Neuron (in vitro differentiated cells): ENCODE measurements at regions not wholly inside any gene's neighbourhood (a gene's known extent, or its start where the extent isn't known, plus 50 kb on each side); places are given as distances from the start of the nearest gene placed in this dataset.
"Not testable (repeated sequence)": the region's sequence is repeated elsewhere in the genome, so short reads cannot be mapped to it uniquely, and the experiment has no call there.

ENCODE experiments used
- H2AFZ ChIP-seq: one replicate; pipeline ENCODE4 v1.6.1; 2013; ENCODE audit warnings: low read depth, mild to moderate bottlenecking, inconsistent platforms, low read length, moderate library complexity
- H3K27me3 ChIP-seq: one replicate; pipeline ENCODE4 v1.6.1; 2013; ENCODE audit warnings: low read length; ENCODE audit not compliant: insufficient read depth
- H3K36me3 ChIP-seq: one replicate; pipeline ENCODE4 v1.6.1; 2013; ENCODE audit warnings: low read length; ENCODE audit not compliant: insufficient read depth
- H3K4me1 ChIP-seq: one replicate; pipeline ENCODE4 v1.6.1; 2013; ENCODE audit warnings: low read length; ENCODE audit not compliant: insufficient read depth
- H3K4me3 ChIP-seq: 2 replicates; pipeline ENCODE4 v1.5.1; 2013; ENCODE audit warnings: mild to moderate bottlenecking, low read length, moderate library complexity
- H3K9me3 ChIP-seq: one replicate; pipeline ENCODE4 v1.6.1; 2013; ENCODE audit warnings: low read length

DNA sequence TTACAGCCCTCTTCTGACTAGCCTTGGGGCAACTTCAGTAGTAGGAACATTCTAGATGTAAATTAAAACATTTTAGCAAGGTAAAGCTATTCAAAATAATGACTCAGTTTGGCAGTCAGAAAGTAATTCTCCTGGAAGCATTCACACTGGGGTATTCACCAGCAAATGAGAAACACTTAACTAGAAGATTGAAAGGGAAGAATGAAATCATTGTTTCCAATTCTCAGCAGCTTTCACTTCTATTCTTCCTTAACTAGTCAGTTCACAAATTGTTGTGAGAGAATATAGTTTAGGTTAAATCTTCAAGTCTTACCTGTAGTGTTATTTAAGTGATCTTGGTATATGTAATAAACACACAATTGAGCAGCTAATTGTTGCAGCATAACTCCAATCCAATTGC lies 1135.6 kb upstream of the FAM98A start:
- peaks cover 8% of the 10 kb centered on the region for H3K4me1 ChIP-seq
- no peak overlapping the region for H3K4me3 ChIP-seq
- H3K9me3 ChIP-seq, result no peaks in the 10 kb centered on the region
- H3K27me3 ChIP-seq, result peaks cover 2% of the 10 kb centered on the region
- H3K36me3 ChIP-seq, result no peaks in the 10 kb centered on the region
- no peak overlapping the region for H2AFZ ChIP-seq

DNA sequence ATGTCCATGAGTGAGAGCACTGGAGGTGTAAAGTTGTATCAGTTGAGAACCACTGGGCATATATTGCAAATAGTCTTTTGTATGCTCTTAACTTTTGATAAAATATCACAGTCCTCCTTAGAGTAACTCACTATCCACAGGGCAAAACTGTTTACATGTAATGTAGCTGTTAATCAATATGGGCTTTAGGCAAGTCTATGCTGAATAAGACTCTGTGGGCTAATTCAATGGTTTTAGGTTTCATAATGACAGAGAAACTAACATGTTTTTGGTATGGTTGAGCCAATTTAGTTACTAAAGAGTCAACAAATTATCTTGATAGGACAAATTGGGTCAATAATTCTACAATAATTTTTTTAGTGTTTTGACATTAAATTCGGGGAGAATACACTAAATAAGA lies 1134.9 kb upstream of the FAM98A start:
- Histone ChIP-seq H2AFZ (no peak overlapping the region), H3K4me1 (peaks cover 10% of the 10 kb centered on the region), H3K27me3 (peaks cover 2% of the 10 kb centered on the region)

DNA sequence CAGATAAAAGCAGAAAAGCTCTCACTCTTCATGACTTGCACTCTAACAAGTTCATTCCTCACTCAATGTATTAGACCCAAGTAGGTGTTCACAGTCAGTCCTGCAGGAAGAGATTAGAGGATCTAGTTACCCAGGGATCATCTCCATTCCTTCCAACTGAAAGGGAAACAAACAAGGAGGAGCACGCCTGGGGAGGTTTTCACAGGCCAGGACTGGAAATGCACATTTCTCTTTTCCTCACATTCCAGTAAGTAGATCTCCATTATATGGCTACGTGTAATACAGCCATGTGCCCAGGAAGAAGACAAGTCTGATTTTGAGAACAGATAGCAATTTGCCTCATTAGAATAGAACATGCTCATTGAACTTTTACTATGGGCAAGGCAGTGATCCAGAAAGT lies 1132.2 kb upstream of the FAM98A start:
- no peaks in the 10 kb centered on the region for H3K9me3 ChIP-seq
- peaks cover 10% of the 10 kb centered on the region for H3K4me1 ChIP-seq
- H3K36me3 ChIP-seq, result no peaks in the 10 kb centered on the region
- H2AFZ ChIP-seq, result no peak overlapping the region
- peaks cover 2% of the 10 kb centered on the region for H3K27me3 ChIP-seq
- no peak overlapping the region for H3K4me3 ChIP-seq

More for the DNA sequence above, 1134.9 kb upstream of the FAM98A start:
- no peak overlapping the region for H3K4me3 ChIP-seq
- H3K9me3 ChIP-seq, result no peaks in the 10 kb centered on the region
- H3K36me3 ChIP-seq, result no peaks in the 10 kb centered on the region

GRCh38 chr2:34729845-34730244 lies 1130.7 kb upstream of the FAM98A start:
- Histone ChIP-seq H3K4me3 (no peak overlapping the region), H2AFZ (no peak overlapping the region), H3K4me1 (peaks cover 10% of the 10 kb centered on the region), H3K36me3 (no peaks in the 10 kb centered on the region), H3K9me3 (no peaks in the 10 kb centered on the region), H3K27me3 (peaks cover 2% of the 10 kb centered on the region)

DNA sequence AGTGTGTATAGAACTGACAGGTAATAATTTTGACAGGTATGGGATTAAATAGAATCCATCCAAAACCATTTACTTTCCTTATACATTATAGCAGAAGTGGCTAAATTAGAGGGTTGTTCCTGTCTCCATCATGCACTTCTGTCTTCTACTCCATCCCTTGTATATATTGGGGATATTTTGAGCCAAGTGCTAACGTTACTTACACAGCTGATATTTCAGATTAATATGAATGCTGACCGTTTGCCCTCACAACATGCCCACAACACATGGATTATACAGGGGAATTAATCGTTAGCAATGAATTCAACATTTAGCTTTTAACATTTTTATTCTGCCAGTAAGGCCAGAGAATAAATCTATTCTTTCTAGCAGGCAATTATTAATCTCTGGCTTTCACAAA lies 1125.0 kb upstream of the FAM98A start:
- Histone ChIP-seq H2AFZ (no peak overlapping the region), H3K9me3 (no peaks in the 10 kb centered on the region), H3K4me3 (no peak overlapping the region), H3K36me3 (no peaks in the 10 kb centered on the region), H3K27me3 (no peaks in the 10 kb centered on the region), H3K4me1 (no peaks in the 10 kb centered on the region)

GRCh38 chr2:34723683-34724082 lies 1124.6 kb upstream of the FAM98A start:
- no peaks in the 10 kb centered on the region for H3K4me1 ChIP-seq
- H3K36me3 ChIP-seq, result no peaks in the 10 kb centered on the region
- no peaks in the 10 kb centered on the region for H3K27me3 ChIP-seq
- no peak overlapping the region for H2AFZ ChIP-seq
- H3K4me3 ChIP-seq, result no peak overlapping the region
- no peaks in the 10 kb centered on the region for H3K9me3 ChIP-seq

DNA sequence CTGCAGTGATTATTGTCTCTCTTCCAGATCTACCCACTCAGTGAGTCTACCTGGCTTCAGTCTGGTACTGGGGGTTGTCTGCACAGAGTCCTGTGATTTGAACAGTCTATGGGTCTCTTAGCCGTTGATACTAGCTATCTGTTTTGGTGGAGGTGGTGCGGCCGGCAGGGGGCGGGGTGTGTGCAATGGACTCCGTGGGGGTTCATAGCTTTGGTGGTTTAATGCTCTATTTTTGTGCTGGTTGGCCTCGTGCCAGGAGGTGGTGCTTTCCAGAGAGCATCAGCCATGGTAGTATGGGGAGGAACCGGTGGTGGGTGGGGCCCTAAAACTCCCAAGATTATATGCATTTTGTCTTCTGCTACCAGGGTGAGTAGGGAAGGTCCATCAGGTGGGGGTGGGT lies 1120.1 kb upstream of the FAM98A start:
- H3K36me3 ChIP-seq, result no peaks in the 10 kb centered on the region
- H3K4me1 ChIP-seq, result no peaks in the 10 kb centered on the region
- H3K4me3 ChIP-seq, result no peak overlapping the region
- no peaks in the 10 kb centered on the region for H3K9me3 ChIP-seq
- no peaks in the 10 kb centered on the region for H3K27me3 ChIP-seq
- H2AFZ ChIP-seq, result no peak overlapping the region

DNA sequence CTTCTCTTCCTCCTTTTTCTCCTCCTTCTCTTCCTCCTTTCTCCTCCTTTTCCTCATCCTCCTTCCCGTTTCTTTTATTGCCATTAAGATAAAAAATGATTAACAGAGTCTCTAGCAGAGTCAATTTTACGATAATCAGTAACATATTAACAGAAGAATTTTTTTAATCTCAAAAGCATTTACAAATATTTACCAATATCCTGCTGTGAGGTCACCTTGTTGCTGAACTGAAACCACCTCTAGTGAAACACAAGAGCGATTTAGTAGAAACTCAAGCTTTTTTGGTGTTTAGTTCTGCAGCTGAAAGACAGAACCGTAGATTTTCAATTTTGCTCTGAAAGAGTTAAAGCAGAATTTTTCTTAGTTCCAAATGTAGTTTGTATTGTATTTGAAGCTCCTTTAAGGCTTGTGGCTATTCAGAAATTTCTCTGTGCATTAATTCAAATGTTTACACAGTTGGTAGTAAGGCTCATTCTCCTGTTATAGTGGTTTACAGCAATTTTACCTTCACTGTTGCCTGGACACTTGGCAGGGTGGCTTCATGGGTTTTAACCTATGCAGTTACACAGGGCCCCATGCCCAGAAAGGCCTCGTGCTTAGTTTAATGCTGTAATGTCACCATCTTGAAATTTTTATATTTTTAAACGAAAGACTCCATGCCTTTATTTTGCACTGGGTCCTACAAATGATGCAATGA lies 1106.6 kb upstream of the FAM98A start:
- no peak overlapping the region for H2AFZ ChIP-seq
- H3K36me3 ChIP-seq, result no peaks in the 10 kb centered on the region
- H3K4me3 ChIP-seq, result no peak overlapping the region
- no peaks in the 10 kb centered on the region for H3K4me1 ChIP-seq
- H3K27me3 ChIP-seq, result no peaks in the 10 kb centered on the region
- H3K9me3 ChIP-seq, result no peaks in the 10 kb centered on the region

DNA sequence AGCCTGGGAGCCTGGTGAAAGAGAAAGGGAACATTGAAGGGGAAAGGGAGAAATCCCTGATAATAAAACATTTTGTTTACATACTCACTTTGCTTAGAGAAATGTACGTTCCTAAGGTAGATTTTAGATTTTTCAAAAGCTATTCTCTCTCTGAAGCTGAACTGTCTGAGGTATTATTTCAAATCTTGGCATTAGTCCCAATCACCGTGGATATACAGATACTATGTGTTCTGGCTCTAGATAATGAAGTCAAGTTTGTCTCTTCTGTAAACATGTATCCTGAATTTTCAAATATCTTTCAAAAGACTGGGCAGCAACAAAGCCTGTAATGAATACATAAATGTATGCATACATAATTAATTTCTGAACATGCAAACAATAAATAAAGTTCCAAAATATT lies 1104.2 kb upstream of the FAM98A start:
- Histone ChIP-seq H3K4me1 (no peaks in the 10 kb centered on the region), H3K36me3 (no peaks in the 10 kb centered on the region), H2AFZ (no peak overlapping the region), H3K4me3 (no peak overlapping the region), H3K9me3 (no peaks in the 10 kb centered on the region), H3K27me3 (no peaks in the 10 kb centered on the region)

DNA sequence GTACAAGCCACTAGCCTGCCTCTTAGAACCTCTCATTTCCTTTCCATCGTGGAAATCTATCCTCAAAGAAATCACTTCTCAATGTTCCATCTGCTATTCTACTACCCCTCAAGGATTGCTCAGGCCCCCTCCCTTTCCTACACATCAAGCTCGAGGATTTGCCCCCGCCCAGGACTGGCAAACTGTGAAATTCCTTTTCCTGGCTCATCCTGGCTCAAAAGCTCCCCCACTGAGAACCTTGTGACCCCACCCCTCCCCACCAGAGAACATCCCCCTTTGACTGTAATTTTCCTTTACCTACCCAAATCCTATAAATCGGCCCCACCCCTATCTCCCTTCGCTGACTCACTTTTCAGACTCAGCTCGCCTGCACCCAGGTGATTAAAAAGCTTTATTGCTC lies 1103.3 kb upstream of the FAM98A start:
- H3K36me3 ChIP-seq, H3K27me3 ChIP-seq, H3K4me3 ChIP-seq, H2AFZ ChIP-seq, H3K4me1 ChIP-seq, H3K9me3 ChIP-seq: not testable (repeated sequence)

GRCh38 chr2:34677591-34677990 lies 1078.5 kb upstream of the FAM98A start:
- H3K9me3 ChIP-seq, H2AFZ ChIP-seq, H3K4me3 ChIP-seq, H3K36me3 ChIP-seq, H3K4me1 ChIP-seq, H3K27me3 ChIP-seq: not testable (repeated sequence)

DNA sequence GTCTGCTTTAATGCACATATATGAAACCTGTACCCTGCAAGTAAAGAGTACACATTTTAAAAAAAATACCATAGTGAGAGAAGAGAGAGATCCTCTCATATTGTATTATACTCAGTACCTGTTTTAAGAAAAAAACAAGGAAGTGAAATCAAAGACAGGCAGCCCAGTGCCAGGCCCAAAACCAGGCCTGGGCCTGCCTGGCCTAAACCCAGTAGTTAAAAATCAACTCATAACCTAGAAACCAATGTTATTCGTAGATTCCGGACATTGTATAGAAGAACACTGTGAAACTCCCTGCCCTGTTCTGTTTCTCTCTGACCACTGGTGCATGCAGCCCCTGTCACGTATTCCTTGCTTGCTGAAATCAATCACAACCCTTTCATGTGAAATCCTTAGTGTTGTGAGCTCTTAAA lies 1078.0 kb upstream of the FAM98A start:
- not testable (repeated sequence) for H3K4me1 ChIP-seq, H3K9me3 ChIP-seq, H3K36me3 ChIP-seq, H3K4me3 ChIP-seq, H3K27me3 ChIP-seq, H2AFZ ChIP-seq

GRCh38 chr2:34670482-34670881 lies 1071.4 kb upstream of the FAM98A start:
- H3K4me1 ChIP-seq, result no peaks in the 10 kb centered on the region
- H3K4me3 ChIP-seq, result no peak overlapping the region
- H3K27me3 ChIP-seq, result no peaks in the 10 kb centered on the region
- no peaks in the 10 kb centered on the region for H3K9me3 ChIP-seq
- H2AFZ ChIP-seq, result no peak overlapping the region
- H3K36me3 ChIP-seq, result no peaks in the 10 kb centered on the region

- H3K9me3 ChIP-seq, result no peaks in the 10 kb centered on the region
- H3K4me1 ChIP-seq, result no peaks in the 10 kb centered on the region
- H3K27me3 ChIP-seq, result no peaks in the 10 kb centered on the region
- no peaks in the 10 kb centered on the region for H3K36me3 ChIP-seq
- no peak overlapping the region for H2AFZ ChIP-seq
- H3K4me3 ChIP-seq, result no peak overlapping the region
Observed at GRCh38 chr2:34666821-34667220, 1067.7 kb upstream of the FAM98A start.
